NCI-H1105 (cell line): ENCODE measurements at regions not wholly inside any gene's neighbourhood (a gene's known extent, or its start where the extent isn't known, plus 50 kb on each side); places are given as distances from the start of the nearest gene placed in this dataset.
"Not testable (repeated sequence)": the region's sequence is repeated elsewhere in the genome, so short reads cannot be mapped to it uniquely, and the experiment has no call there.

Experiments
- DNase-seq: peaks from one replicate; lab custom pipeline; 2025; lab: John Stamatoyannopoulos, UW

DNA sequence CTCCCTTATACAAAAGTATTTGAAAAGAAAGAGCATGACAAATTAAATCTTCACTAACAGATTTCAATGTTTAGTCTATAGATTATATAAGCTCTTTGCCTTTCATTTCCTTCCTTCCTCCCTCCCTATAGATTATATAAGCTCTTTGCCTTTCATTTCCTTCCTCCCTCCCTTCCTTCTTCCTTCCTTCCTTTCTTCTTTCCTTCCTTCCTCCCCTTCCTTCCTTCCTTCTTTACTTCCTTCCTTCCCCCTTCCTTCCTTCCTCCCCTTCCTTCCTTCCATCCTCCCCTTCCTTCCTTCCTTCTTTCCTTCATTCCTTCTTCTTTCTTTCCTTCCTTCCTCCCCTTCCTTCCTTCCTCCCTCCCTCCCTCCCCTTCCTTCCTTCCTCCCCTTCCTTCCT lies 209.8 kb upstream of the CBLB start:
- no peak for DNase-seq

- no peak for DNase-seq
Observed at GRCh38 chr3:106082616-106083015, 213.8 kb upstream of the CBLB start.

DNA sequence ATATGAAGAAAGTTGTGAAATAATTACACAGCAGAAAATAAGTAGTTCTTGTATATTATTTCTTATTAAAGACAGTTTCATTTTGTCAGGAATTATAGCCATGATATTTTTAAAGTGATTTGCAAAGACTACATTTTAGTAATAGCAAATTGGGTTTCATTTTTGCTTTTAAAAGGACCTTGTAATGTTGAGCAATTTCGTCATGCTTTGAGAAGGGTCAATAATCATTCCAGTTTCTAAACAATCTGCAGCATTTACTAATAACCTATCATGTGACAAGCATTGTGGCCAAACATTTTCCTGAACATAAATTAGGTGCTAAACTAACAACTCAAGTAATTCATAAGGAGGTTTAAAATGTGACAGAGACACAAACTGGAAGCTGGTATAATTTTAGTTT lies 214.4 kb upstream of the CBLB start:
- DNase-seq: no peak

GRCh38 chr3:106083854-106084253 lies 215.0 kb upstream of the CBLB start:
- no peak for DNase-seq

DNA sequence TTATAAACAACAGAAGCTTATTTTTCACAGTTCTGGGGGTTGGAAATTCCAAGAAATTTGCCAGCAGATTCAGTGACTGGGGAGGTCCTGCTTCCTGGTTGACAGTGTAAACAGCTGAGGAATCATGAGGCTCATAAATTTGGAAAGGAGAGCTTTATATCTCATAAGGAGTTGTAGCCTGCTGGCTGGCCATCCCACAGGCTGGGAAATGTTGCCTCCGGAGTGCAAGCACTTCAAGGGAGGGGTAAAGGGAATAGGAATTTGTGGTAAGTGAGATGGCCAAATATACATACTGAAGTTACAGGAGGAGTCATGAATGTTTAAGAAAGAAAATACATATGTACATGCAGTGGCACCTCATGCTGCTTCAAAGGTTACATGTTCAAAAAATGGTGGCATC lies 217.2 kb upstream of the CBLB start:
- no peak for DNase-seq

DNA sequence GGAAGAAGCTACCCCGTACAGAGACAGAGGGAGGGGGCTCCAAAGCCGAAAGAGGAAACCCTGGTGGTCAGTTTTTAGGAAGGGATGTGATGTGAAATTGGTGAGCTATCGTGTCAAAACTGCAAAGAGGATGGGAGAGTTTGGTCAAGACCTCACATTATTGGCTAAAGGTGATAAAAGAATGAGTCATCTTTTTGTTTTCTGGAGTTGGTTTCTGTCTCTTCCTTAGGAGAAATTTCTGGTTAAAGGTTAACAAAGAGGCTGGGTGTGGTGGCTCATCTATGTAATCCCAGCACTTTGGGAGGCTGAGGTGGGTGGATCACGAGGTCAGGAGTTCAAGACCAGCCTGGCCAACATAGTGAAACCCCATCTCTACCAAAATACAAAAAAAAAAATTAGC lies 217.8 kb upstream of the CBLB start:
- no peak for DNase-seq

GRCh38 chr3:106088304-106088703 lies 219.5 kb upstream of the CBLB start:
- DNase-seq: no peak

GRCh38 chr3:106088899-106089298 lies 220.1 kb upstream of the CBLB start:
- DNase-seq: no peak

DNA sequence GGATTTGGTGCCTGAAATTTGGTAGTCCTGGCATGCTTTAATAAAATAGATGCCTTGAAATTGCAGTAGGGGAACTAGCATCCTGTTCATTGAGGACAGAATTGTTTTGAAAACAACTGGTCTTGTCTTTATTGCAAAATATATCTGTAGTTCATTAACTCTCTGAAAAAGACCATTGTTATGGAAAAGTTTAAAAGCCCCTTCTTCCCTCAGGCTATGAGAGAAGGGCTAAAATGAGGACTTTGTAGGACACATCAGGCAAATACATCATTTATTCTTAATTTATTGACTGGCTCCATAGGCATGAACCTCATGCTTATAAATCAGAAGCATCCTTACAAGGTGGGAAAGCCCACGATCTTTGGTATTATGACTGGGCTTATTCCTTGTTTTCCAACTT lies 221.0 kb upstream of the CBLB start:
- DNase-seq: no peak

DNA sequence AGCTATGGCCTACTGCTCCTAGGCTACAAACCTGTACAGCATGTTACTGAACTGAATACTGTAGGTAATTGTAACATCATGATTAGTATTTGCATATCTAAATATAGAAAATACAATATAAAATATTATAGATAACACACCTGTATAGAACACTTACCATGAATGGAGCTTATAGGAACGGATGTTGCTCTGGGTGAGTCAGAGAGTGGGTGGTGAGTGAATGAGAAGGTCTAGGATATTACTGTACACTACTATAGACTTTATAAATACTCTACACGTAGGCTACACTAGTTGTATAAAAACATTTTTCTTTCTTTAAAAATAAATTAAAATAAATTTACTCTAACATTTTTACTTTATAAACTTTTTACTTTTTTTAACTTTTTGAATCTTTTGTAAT lies 224.0 kb upstream of the CBLB start:
- no peak for DNase-seq

- no peak for DNase-seq
Observed at GRCh38 chr3:106093616-106094015, 224.8 kb upstream of the CBLB start.

DNA sequence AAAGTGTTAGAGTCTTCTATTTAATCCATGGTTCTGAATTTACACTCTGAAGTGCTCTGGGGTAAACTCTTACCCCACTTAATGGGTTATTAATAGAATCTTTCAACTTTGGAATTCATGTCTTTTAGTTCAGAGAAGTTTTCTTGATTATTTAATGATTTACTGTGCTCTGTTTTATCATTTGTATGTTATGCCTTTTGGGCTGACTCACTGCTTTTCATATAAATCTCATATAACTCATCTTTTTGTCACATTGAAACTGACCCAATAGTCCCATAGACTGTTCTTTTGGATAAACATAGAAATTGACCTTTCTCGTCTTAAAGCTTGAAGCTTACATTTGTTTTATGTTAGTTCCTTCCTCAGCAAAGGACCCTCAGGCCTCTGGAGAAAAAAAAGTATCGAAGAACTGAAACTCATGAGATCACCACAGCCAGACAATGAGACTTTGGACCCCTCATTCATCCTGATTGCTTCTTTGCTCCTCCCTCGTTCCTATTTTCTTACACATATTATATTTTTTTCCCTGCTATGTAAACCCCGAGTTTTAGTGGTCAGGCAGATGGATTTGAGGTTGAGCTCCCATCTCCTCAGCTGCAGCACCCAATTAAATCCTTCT lies 229.1 kb upstream of the CBLB start:
- DNase-seq: no peak

GRCh38 chr3:106103383-106103782 lies 234.6 kb upstream of the CBLB start:
- no peak for DNase-seq

GRCh38 chr3:106104078-106104477 lies 235.3 kb upstream of the CBLB start:
- no peak for DNase-seq

DNA sequence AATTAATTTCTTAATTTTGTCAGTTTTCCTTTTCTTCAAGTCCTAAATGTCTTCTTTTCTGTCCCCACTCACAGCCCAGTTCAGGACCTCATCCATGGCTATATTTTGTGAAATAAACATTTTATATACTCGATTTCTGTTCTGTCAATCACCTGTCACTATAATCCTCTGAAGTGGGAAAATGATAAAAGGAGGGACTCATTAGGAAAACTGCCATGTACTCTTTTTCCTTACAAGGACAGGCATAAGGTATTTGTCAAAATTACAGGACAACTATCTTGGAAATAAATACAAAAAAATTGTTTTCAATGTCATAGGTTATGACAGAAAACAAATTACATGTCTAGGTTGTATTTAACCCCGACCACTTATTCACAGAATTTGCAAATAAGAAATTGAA lies 240.1 kb upstream of the CBLB start:
- DNase-seq: no peak

- not testable (repeated sequence) for DNase-seq
Observed at GRCh38 chr3:106112561-106112960, 243.7 kb upstream of the CBLB start.

DNA sequence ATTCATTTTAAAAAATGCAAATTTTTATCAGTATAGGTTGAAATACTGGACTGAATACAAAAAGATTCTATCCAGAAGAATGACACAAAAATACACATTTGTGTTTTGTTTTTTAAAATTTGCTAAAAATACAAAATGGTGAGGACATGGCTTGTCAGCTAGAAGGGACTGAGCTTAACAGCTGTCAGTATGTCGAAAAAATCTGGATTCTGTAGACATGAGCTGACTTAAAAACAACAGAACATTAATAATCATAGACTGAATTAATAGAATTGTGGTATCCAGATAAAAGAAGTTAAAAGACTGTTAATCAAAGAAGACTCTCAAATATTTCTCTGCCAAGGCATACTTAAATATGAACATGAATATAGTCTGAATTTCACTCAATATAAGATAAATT lies 244.9 kb upstream of the CBLB start:
- DNase-seq: no peak

DNA sequence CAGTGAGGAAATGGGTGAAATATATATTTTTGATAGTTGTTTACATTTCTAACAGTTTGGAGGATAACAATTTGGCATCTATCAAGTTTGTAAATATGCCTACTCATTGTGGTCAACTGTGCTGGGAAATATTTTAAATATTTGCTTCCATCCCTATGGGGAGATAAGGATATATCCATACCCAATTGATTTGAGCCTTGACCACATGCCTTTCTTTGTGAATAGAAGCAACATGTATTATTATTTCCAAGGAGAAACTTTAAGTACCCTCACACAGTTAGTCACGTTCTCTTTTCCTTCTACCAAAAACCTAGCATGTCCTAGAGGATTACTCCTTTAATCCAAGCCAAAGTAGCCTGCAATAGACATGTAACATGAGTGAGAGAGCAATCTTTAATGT lies 245.4 kb upstream of the CBLB start:
- DNase-seq: no peak

DNA sequence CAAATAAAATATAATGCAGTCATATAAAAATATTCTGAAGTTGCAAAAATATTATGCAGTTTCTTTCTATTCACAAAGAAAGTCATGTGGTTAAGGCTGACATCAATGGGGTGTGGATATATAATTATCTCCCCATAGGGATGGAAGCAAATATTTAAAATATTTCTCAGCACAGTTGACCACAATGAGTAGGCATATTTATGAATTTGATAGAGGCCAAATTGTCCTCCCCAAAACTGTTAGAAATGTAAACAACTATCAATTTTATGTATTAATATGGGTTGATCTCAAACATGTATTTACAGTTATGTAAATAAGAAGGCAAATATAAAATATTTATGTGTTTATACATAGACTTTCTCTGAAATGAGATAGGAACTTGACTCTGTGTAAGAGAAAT lies 246.0 kb upstream of the CBLB start:
- no peak for DNase-seq

GRCh38 chr3:106115557-106115956 lies 246.7 kb upstream of the CBLB start:
- no peak for DNase-seq

GRCh38 chr3:106116733-106117489 lies 248.1 kb upstream of the CBLB start:
- no peak for DNase-seq

DNA sequence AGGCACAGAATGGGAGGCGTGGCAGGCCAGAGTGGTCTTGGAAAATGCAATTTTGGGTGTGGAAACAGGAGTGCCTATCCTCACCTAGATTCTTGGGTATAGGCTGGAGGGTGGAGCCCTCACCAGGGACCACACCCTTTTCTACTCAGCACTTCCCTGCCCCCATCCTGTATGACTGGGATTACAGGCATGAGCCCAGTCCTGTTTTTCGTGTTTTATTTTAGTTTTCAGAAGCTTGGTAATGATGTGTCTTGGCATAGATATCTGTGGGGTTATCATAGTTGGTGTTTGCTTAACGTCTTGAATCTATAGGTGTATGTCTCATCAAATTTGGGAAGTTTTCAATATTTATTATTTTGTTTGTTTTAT lies 248.7 kb upstream of the CBLB start:
- no peak for DNase-seq

- no peak for DNase-seq
Observed at GRCh38 chr3:106119614-106120082, 250.8 kb upstream of the CBLB start.

- DNase-seq: no peak
Observed at GRCh38 chr3:106120356-106120755, 251.5 kb upstream of the CBLB start.
